ENCODE measurements at regions not wholly inside any gene's neighbourhood (a gene's known extent, or its start where the extent isn't known, plus 50 kb on each side); places are given as distances from the start of the nearest gene placed in this dataset.

GRCh38 chr13:97141564-97142005 is 80.5 kb upstream of the MBNL2 start (continued):
- TF ChIP-seq FOXJ3 (CRISPR knock-in tag; IDR thresholded peaks at IDR 0.05; ENCODE audit: borderline replicate concordance) (no peak), NR2F2 (IDR thresholded peaks at IDR 0.05; ENCODE audit: borderline replicate concordance, low read depth) (no peak), ATF7-NPFF (CRISPR knock-in tag; IDR thresholded peaks at IDR 0.05; ENCODE audit: low read depth) (no peak), MIXL1 (CRISPR knock-in tag; IDR thresholded peaks at IDR 0.05) (peak; percentile 54; the same call in 1 of the 2 replicates), ZNF761 (CRISPR knock-in tag; conservative IDR thresholded peaks at IDR 0.05) (no peak), SALL1 (CRISPR knock-in tag; IDR thresholded peaks at IDR 0.05) (peak; percentile 94), ZNF772 (CRISPR knock-in tag; IDR thresholded peaks at IDR 0.05) (peak; percentile 63; the same call in 1 of the 2 replicates), HOXA3 (CRISPR knock-in tag; IDR thresholded peaks at IDR 0.05) (peak; percentile 63; the same call in 1 of the 2 replicates), TBL1XR1 (IDR thresholded peaks at IDR 0.05; ENCODE audit: borderline replicate concordance, low read length, partially characterized antibody) (no peak), CBX5 (CRISPR knock-in tag; IDR thresholded peaks at IDR 0.05; ENCODE audit: borderline replicate concordance) (0 out of 2 replicates have a peak, but pooled peaks have one; percentile 54), HOXA7 (CRISPR knock-in tag; IDR thresholded peaks at IDR 0.05) (no peak), ZMYM2 (CRISPR knock-in tag; IDR thresholded peaks at IDR 0.05) (peak; percentile 79), FOXO1 (CRISPR knock-in tag; IDR thresholded peaks at IDR 0.05) (peak; percentile 75), KAT8 (CRISPR knock-in tag; IDR thresholded peaks at IDR 0.05) (peak; percentile 59), MBNL3 (CRISPR knock-in tag; conservative IDR thresholded peaks at IDR 0.05) (no peak), GATAD2A (CRISPR knock-in tag; IDR thresholded peaks at IDR 0.05) (peak; percentile 96), ATF4 (CRISPR knock-in tag; IDR thresholded peaks at IDR 0.05) (no peak), MED1 (CRISPR knock-in tag; IDR thresholded peaks at IDR 0.05) (peak; percentile 88), ZNF740 (CRISPR knock-in tag; IDR thresholded peaks at IDR 0.05) (no peak), ARID3A (IDR thresholded peaks at IDR 0.05; ENCODE audit: low read depth, low read length) (peak; percentile 43; the same call in 1 of the 2 replicates), ZNF142 (CRISPR knock-in tag; IDR thresholded peaks at IDR 0.05) (0 out of 2 replicates have a peak, but pooled peaks have one; percentile 36), PHF21A (CRISPR knock-in tag; IDR thresholded peaks at IDR 0.05) (peak; percentile 86), EP300 (IDR thresholded peaks at IDR 0.05; ENCODE audit: low read depth in 2 of 2, low read length in 2 of 2) (peak in 1 of 2 experiments; percentile 71; a peak in 2 of 4 replicates), EP300 (CRISPR knock-in tag; IDR thresholded peaks at IDR 0.05; ENCODE audit: borderline replicate concordance) (peak; percentile 17; the same call in 1 of the 2 replicates)
